ENCODE measurements at regions not wholly inside any gene's neighbourhood (a gene's known extent, or its start where the extent isn't known, plus 50 kb on each side); places are given as distances from the start of the nearest gene placed in this dataset.
"Not testable (repeated sequence)": the region's sequence is repeated elsewhere in the genome, so short reads cannot be mapped to it uniquely, and the experiment has no call there.

GRCh38 chr3:177889652-177890358 is 646.4 kb upstream of the KCNMB2 start:
- no peak for DNase-seq (ENCODE audit: low read depth, low spot score)
- no peak overlapping the region for H3K4me3 ChIP-seq (ENCODE audit: low read length)

DNA sequence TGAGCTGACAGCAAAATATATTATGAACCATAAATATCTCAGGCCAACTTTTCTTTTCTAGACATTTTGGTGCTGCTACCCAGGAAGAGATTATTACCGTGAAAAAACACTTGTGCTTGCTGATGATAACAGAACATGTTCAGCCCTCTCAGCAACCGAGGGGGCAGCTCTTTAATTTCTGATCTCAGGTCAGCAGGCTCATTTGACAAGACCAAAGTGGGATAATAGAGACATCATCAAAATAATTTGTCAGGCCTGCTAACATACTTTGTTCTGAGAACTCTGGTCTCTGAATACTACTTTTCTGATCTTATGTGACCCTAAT is 645.9 kb upstream of the KCNMB2 start:
- DNase-seq (ENCODE audit: low read depth, low spot score): no peak
- H3K4me3 ChIP-seq (ENCODE audit: low read length): no peak overlapping the region

GRCh38 chr3:177891569-177891968 is 644.7 kb upstream of the KCNMB2 start:
- not testable (repeated sequence) for DNase-seq (ENCODE audit: low read depth, low spot score); H3K4me3 ChIP-seq (ENCODE audit: low read length)

DNA sequence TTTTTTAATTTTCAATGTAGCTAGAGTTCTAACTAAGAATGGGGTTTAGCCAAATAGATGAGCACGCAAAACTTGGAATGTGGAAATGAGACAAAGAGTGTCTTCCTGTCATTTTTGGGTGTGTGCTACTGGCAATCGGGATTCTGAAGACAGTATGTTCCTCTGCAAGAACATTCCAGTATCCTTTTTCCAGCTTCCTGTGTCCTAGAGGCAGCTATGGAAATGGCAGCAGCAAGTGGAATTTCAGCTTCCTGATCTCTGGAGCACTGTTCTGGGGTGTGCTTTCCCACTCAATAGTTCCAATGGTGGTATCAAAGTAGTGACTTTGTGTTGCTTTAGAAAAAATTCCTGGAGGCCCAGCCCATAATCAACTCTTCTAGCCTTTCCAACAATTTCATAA is 642.9 kb upstream of the KCNMB2 start:
- no peak overlapping the region for H3K4me3 ChIP-seq (ENCODE audit: low read length)
- DNase-seq (ENCODE audit: low read depth, low spot score): no peak

GRCh38 chr3:177894081-177894728 is 642.0 kb upstream of the KCNMB2 start:
- no peak for DNase-seq (ENCODE audit: low read depth, low spot score)
- no peak overlapping the region for H3K4me3 ChIP-seq (ENCODE audit: low read length)

DNA sequence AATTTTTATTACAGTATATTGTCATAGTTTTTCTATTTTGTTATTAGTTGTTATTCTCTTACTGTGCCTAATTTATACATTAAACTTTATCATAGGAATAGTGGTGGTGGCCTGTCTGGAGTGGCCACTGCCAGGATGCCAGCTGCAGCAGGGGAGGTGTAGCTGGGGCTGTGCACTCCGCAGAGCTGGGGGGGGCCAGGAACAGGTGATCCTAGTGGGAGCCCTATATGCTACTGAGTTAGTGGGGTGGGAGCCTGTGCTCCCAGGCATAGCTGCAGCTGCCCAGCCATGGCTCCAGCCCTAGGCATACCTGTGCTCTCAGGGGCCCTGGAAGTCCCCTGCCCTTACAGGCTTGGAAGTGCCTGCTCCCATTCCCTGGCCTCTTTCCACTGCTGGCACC is 638.1 kb upstream of the KCNMB2 start:
- no peak for DNase-seq (ENCODE audit: low read depth, low spot score)

DNA sequence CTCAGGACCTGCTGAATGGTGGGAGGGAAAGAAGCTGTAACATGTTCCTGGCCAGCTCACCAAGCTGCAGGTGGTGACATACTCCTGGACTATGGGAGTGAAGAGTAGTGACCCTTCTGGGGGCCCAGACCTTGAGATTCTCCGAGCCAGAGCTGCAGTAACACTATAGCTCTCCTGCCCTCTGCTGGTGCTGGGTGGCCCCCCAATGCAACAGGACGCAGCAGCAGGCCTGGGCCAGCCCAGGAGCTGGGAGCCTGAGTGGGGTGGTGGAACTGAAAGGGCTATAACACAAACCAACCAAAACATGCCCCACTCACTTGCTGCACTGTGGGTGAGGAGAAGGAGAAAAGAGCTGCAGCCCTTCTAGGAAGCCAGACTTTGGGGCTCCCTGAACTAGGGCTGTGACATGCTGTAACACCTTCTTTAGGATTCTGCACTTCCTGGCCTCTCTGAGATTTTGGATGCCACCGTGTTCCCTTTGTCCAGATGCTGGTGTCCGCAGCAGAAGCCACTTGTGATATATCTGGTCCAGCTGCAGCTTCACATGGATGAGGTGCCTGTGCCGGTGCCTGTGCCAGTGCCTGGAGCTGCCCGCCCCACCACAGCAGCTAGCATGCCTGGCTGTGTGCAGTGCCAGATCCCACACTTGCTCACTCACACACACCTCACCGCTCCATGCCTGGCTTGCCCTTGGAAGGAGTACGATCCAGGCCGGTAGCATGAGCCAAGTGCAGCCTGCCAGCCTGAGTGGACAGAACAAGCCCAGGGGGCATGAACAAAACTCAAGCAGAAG is 636.8 kb upstream of the KCNMB2 start:
- no peak overlapping the region for H3K4me3 ChIP-seq (ENCODE audit: low read length)
- no peak for DNase-seq (ENCODE audit: low read depth, low spot score)

More for the DNA sequence above, 638.1 kb upstream of the KCNMB2 start:
- H3K4me3 ChIP-seq (ENCODE audit: low read length): no peak overlapping the region

- DNase-seq (ENCODE audit: low read depth, low spot score): no peak
- H3K4me3 ChIP-seq (ENCODE audit: low read length): no peak overlapping the region
Measured at GRCh38 chr3:177902876-177903275, 633.4 kb upstream of the KCNMB2 start.

- no peak overlapping the region for H3K4me3 ChIP-seq (ENCODE audit: low read length)
- no peak for DNase-seq (ENCODE audit: low read depth, low spot score)
Measured at GRCh38 chr3:177904621-177905020, 631.6 kb upstream of the KCNMB2 start.

DNA sequence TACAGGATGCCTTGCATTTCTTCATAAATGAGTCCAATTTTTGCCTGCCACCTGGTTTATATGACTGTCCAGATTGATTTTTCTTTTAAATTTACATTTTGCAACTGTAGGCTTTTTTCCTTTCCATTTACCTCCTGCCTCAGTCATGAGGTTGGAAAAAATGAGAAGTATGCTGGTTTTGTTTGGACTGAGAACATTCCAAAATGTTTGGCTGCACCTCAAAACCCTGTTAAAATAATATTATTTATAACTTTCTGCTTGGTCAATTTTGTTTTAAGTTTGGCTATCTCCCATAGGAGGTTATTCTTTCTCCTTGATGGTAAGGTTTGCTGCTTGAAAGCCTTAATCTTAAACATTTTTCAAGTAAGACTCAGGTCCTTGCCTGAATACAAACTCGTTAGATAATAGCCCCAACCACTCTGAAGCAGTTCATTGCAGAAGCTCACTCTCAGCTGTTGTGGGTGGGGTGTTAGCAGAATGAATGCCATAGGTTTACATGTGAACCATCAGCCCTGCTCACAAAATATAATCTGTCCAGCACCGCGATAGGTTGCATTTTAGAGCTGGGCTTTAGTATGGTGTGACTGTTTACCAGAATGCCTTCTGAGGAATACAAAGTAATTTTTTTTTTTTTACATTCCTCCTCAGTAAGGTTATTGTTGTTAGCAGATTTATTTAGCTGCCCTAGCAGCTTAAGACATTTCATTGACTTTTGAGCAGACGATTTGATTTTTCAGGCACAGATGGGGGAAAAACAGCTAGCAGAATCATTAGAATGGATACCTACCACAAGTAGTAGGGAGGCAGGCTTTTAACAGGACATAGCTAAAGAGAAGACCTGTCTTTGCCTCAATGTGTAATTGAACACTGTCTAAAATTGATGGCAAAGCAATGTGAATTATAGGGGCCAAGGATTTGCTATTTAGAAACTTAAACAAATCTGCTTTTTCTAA is 630.8 kb upstream of the KCNMB2 start:
- H3K4me3 ChIP-seq (ENCODE audit: low read length): no peak overlapping the region
- DNase-seq (ENCODE audit: low read depth, low spot score): no peak

GRCh38 chr3:177906126-177906511 is 630.1 kb upstream of the KCNMB2 start:
- H3K4me3 ChIP-seq (ENCODE audit: low read length): no peak overlapping the region
- no peak for DNase-seq (ENCODE audit: low read depth, low spot score)

DNA sequence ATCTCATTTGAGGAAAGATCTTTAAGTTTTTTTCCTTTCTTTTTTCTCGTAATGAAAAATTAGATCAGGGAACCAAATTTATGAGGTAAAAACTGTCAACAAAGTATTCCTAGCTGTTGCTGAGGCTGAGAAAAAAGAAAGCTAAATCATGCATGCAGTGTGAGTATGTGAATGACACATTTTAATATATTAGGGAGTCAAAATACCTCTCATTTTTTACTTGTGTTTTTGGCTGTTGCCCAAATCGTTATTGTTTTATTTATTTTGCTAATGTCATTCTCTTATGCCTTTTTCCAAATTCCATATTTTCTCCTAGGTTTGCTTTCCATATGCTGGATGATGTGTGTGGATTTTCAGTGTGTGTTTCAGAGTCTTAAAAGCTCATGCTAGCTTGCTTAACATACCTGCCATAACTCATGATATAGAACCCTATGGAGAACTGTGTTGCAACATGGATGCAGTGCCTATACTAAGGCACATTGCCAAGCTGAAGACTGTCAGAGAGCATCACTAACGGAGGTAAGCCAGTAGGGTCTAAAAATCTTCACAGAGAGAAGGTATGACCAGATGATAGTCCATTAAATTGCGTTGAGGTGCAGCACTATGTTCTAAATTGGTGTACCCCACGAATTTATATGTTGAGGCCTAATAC is 629.5 kb upstream of the KCNMB2 start:
- no peak for DNase-seq (ENCODE audit: low read depth, low spot score)
- H3K4me3 ChIP-seq (ENCODE audit: low read length): no peak overlapping the region

DNA sequence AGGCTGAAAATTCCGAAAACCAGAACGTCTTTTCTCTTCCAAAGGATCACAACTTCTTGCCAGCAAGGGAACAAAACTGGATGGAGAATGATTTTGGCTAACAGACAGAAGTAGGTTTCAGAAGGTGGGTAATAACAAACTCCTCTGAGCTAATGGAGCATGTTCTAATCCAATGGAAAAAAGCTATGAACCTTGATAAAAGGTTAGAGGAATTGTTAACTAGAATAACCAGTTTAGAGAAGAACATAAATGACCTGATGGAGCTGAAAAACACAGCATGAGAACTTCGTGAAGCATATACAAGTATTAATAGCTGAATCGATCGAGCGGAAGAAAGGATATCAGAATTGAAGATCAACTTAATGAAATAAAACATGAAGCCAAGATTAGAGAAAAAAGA is 626.7 kb upstream of the KCNMB2 start:
- DNase-seq (ENCODE audit: low read depth, low spot score); H3K4me3 ChIP-seq (ENCODE audit: low read length): not testable (repeated sequence)

- DNase-seq (ENCODE audit: low read depth, low spot score): no peak
- H3K4me3 ChIP-seq (ENCODE audit: low read length): no peak overlapping the region
Measured at GRCh38 chr3:177914224-177914623, 622.0 kb upstream of the KCNMB2 start.

GRCh38 chr3:177916461-177916860 is 619.8 kb upstream of the KCNMB2 start:
- DNase-seq (ENCODE audit: low read depth, low spot score): no peak
- H3K4me3 ChIP-seq (ENCODE audit: low read length): no peak overlapping the region

DNA sequence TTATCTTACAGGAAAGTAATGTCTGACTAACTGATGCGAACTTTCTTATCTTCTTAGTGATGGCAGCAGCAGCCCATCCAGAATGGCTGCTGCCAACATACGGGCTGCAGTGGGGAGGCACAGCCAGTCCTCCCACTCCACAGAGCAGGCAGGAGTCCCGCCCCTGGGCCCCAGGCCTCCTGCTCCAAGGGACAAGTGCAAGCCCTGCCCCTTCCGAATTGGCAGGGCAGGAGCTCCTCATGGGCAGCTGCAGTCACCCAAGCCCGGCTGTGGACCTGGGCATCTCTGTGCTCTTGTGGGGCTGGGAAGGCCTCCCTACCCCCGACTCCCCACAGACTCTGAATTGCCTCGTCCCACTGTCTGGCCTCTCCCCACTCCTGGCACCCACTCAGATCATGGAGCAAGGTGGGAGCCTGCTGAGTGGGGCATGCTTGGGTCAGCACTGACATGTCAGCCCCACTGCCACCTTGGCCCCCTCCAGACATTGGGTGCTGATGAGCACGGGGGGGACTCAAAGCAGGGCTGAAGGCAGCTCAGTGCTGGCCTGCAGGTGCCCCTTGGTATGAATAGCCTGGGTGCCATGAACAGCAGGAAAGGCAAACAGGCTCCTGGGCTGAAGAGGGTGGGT is 618.9 kb upstream of the KCNMB2 start:
- no peak overlapping the region for H3K4me3 ChIP-seq (ENCODE audit: low read length)

DNA sequence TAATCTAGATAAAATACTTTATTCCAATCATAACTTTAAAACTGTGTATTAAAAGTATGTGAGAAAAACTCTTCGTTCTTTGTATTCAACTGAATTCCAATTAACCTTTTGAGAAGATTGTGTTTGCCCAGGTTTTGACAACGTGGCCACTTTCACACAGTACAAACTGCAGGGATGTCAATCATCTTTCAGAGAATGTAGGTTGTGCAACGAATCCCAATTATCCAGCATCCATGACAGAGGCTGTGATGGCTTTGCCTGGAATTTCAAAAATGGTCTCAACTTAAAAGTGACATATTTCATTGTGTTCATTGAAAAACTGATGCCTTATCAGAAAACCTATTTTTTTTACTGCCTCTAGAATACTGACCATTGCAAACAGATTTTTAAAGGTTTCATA is 615.1 kb upstream of the KCNMB2 start:
- no peak for DNase-seq (ENCODE audit: low read depth, low spot score)

More for the DNA sequence above, 618.9 kb upstream of the KCNMB2 start:
- no peak for DNase-seq (ENCODE audit: low read depth, low spot score)

DNA sequence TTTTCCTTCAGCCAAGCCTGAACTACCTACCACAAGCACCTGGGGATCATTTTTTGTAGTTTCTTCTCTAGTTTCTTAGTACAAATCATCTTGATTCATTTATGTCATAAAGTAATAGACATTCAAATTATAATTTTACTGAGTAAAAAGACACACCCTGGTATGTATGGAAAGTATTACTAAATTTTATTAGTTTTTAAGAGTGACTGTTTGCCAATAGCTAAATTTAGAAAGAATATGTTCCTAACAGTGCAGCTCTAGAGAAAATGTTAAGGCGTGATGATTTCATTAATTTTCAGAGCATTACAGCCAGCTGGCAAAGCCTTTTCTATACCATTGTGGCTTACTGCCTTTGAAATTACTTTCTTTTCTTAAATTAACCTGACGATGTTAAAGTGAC is 612.0 kb upstream of the KCNMB2 start:
- no peak overlapping the region for H3K4me3 ChIP-seq (ENCODE audit: low read length)
- no peak for DNase-seq (ENCODE audit: low read depth, low spot score)

More for the DNA sequence above, 615.1 kb upstream of the KCNMB2 start:
- H3K4me3 ChIP-seq (ENCODE audit: low read length): no peak overlapping the region

All from Jurkat, Clone E6-1 (cell line).